ENCODE measurements at regions not wholly inside any gene's neighbourhood (a gene's known extent, or its start where the extent isn't known, plus 50 kb on each side); places are given as distances from the start of the nearest gene placed in this dataset.
A peak's percentile ranks its signal among the peaks of the same experiment; 100 is the strongest.

DNA sequence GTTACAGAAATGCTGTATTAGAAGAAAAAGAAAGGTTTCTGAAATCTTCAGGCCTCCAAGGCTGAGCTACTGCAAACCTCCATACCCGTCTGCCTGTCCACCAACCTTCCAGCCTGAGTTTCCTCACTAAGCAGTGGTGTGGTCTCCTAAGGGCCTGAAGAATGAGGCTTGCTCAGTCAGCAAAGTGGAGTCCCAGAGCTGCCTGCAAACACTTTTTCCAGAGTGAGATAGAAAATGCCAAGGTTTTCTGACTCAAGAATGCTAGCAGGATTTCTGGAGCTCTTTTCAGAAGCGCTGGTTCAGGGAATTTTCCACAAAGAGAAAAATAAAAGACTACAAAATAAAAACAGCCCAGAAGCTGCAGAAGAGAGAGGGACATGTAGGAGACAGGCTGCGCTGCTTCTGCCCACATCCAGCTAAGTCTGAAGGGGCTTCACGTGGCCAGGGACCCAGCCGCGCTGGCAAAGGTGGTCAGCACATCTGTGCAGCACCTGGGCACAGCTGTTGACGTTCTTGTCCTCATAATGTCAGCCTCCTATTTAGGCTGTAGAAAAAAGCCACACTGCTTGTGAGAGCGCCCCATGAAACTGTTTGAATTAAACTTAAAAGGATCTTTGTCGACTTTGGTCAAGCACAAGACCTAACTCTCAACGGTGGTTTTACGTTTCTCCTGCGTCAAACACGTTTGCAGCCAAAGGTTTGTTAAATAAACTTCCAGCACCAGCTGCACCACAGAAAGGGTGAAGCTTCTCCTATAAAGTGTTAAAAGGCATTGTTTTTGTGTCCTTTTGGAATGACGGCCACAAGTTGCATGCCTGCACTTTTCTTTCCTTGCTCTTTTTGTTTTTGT, 209.0 kb downstream of the THBS2 start:
- no peak for DNase-seq

DNA sequence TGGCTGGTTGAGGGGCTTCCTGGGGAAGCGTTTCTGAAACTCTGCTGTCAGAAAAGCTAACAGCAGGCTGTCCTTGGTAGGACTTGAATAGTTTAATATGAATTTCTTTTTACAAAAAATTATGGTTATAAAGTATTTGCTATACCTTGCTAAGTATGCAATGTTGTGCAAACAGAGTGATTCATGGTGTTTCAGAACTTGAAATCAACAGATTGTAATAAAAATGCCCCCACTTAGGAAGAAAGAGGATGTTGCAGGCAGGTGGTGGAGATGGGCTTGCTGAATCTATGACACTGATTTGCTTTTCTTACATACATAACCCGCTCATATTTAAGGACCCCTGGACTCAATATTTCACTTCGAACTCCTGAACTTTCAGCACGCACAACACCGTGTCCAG, 211.6 kb downstream of the THBS2 start:
- no peak for DNase-seq

DNA sequence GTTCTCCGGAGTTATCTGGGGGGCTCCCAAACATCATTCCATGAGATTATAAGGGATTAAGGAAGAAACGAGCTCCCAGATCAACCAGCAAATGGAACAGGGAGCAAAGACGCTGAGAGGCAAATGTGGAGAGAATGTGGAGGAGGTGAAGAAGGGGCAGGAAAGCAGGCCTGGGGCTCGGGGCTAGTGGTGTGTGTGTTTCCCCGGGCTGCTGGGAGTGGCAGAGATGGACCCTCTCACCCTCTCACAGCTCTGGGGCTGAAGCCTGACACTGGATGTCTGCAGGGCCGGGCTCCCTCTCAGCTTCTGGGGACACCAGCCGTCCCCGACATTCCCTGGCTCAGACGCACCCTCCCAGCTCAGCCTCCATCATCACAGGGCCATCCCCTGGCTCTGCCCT, 212.6 kb downstream of the THBS2 start:
- DNase-seq = no peak

DNA sequence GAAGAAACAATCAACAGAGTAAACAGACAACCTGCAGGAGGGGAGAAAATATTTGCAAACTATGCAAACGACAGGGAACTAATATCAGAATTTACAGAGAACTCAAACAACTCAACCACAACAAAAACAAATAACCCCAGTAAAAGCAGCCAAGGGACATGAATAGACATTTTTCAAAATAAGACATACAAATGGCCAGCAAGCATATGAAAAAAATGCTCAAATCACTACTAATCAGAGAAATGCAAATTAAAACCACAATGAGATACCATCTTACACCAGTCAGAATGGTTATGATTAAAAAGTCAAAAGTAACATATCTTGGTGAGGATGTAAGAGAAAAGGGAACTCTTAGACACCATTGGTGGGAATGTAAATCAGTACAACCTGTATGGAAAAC, 215.0 kb downstream of the THBS2 start:
- no peak for DNase-seq

DNA sequence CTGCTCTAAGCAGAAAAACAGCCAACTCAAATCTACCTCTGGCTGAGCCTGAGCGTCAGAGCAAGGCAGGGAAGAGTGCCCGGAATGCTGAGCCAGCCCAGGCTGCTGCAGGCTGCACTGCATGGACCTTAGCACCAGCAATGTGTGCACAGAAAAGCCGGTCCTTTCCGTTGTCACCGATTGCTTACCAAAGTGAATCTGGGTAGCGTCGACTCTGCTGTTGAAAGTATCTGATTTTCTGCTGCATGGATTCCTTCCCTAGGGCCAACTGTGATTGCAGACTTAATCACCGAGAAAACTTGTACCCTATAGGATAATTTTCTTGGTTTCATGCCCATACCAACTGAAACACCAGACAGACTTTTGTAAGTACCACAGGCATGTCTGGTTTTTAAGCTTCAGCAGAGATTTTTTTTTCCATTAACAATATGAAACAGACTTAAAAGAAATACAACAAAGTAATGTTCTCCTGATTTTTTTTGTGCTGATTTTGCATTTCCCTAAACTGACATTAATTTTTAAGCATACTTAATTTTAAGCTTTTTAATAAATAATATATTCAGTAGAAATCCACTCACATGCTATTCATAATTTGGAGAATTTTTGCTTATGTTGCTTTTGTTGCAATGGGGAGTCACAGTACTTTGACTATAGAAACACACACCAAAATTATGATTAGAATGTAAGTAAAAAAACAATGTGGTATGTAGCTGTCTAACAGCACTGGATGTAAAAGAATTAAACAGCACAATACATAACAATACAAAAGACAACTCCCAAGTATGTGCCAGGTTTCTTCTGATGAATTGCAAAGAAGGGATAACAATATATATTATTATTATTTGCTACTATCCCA, 218.0 kb downstream of the THBS2 start:
- peak; percentile 69 for DNase-seq

DNA sequence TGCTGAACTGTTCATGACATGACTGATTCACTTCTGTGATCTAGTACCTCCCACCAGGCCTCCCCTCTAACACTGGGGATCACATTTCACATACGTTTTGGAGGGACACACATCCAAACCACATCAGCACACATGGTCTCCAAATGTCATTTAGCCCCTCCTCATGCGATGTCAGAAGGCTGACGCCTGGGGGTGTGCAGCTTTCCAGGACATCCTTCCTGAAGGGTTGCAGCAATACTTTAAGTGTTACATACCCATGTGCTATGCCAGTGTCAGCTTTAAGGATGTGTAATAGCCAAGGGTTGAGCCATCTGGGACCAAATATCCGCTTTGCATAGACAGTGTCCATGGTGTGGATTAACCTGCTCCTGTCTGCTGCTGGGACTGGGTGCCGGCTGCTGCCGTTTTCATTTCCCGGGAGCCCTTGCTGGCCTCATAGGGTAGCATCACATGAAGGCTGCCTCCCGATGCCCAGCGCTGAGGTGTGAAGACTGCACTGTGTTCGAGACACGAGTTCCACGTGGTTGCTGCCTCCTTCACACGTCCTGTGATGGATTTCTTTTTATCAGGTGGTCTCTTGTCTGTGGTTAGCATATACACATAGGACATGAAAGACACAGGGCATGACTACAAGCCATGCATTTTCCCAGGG, 219.0 kb downstream of the THBS2 start:
- DNase-seq = no peak

DNA sequence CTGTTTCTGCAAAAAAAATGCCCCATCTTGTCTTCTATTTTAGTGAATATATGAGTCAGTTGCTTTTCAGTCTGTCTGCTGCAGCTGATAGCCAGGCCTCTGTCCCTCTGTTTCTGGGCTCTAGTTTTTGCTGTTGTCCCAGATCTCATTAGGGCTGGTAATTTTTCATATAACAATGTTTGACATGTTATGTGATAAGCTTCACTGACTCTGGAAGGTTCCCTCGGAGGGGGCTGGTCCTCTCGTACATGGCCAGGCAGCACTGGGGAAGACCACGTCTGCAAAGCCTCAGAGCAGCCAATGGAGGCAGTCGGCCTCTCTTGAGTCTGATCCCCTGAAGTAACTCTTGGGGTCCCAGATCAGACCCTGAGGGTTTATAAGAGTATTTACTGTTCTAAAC, 223.8 kb downstream of the THBS2 start:
- DNase-seq = no peak

DNA sequence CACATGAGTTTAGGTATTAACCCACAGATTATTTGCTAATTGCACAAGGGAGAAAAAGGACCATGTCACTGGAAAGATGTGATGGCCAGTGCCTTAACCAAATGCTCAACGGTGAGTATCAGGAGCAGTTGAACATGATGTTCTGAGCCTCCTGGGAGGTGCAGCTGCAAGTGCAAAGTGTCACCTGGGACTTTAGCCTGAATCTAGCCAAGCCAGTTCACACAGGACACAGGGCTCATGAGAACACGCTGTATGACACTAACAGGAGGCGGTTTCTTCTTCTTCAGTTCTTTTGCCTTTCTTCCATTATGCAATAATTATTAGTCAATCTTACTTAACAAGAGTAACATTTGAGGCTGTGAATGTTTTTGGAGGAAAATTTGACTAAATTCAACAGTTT, 225.3 kb downstream of the THBS2 start:
- DNase-seq = no peak

DNA sequence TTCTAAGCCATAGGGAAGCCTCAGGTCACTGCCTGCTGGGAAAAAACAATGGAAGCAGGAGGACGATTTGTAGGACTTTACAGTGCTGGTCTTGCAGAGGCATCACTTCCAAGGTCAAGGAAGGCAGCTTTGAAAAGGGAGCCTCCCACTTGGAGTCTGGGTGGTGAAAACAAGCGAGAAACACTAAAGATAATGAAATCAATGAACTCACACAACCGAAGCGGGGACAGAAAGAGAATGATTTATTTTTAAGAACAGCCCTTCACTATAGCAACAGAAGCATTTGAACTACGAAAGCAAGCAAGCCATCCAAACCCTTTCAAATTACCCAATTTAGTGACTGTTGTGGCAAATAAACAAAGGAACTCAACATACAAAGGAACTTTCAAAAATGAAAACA, 227.5 kb downstream of the THBS2 start:
- no peak for DNase-seq

DNA sequence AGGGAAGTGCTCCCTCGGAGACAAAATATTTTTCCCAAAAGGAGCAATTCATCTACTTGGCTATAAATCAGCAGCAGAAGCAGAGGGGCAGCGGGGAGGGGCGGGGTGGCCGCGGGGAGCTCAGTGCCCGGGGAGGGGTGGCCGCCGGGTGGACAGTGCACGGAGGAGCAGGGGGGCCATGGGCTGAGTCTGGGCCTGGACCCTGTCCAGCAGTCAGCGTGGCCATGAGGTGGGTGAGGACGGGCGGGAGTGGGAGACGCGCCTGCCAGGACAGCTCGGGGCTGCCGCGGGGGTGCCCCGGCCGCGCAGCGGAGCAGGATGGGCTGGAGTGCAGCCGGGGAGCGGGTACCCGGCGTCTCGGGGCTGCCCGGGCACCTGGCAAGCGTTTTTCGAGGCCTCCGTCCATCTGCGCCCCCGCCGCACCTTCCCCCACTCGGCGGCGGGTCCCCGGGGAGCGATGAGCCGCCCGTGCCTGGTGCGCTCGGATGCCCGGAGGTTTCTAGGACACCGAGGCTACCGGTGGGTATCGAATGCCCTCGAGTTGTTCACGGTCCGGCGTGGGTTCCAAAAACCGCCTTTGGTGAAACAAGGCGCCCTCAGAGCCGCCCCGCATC, 229.5 kb downstream of the THBS2 start:
- DNase-seq = no peak

DNA sequence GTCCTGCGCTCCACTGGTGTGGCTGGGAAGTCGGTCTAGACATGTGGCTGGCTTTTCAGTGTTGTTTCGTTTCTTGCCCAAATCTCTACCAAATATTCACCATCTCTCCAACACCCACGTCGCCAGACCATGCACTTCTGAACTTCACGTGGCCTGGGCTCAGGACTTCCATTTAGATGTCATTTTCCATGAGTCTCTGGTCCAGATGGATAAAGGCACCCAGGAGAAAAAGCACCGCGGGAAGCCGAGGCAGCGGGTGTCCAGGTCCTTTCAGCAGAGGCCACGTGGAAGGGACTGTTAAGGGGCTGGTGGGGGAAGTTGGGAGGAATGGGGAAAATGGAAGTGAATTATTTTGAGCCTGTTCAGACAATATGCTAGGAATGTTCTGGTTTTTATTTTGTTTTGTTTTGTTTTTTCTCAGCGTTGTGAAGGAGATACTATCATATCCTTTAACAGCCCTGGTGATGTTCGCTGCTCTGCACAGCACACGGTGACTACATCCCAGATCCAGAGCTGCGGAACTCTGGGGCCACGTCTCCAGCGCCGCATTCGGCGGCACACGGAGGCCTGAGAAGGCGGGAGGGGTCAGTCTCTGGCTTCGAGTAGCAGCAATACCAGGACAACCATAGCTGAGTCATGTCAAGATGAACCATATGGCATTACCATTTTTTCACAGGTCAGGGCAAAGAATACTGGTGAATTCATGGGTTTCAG, 230.3 kb downstream of the THBS2 start:
- DNase-seq = no peak

DNA sequence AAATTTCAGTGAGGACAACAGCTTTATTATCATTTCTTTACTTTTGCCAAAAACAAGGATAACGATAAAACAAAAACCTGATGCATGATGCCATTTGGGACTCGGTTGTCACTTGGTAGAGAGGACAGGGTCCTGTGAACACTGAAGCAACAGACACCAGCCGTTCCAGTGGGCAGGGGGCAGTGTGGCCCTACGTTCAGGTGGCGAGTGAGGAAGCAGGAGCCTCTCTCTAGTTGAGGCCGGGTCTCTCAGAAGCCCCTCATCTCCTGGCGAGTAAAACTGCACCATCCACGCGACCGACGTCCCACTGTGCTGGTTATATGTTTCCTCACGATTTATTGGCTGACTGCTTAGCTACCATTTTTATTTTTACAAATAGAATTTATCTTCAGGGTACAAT, 231.6 kb downstream of the THBS2 start:
- no peak for DNase-seq

DNA sequence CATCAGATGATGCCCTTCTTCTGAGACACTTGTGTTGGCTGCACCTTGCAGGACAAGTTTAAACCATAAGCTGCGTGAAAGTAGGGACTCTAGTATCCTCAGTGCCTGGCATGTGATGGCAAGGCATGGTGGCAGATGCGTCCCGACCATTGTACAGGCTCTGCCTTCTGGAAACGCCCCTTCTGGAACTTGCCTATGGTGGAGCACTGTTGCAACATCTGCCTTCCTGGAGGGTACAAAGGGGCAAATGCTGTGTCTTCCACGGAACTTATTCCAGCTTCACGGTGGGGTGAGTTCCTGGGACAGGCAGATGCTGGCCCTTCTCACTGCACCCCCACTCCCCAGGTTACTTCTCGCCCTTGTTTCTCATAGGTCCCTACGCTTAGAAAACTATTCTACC, 232.8 kb downstream of the THBS2 start:
- DNase-seq = no peak

DNA sequence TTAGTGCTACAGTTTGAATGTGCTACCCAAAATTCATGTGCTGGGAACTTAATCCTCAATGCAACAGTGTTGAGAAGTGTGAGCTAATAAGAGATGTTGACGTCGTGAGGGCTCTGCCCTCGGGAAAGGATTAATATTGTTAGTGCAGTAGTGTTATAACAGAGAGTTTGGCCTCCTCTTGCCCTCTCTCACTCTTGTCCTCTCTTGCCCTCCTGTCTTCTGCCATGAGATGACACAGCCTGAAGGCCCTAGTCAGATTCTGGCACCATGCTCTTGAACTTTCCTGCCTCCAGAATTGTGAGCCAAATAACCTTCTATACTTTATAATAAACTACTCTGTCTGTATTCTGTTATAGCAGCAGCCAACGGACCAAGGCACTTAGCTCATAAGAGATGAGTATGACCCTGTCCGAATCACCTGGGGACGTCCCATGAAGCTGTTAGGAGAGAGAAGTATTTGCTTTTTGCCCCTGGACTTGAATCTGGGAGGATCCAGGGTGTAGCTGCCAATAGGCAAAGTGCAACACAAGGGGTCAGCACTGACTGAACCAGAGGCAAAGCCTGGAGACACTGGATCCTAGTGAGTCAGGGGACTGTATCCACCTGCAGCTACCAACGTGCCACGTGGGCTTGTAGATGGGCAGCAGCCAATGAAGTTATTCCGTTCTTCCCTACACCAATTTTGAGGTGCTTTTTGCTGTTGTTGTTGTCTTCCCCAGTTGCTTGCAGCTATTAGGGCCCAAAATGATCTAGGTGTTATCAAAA, 233.7 kb downstream of the THBS2 start:
- DNase-seq = no peak

DNA sequence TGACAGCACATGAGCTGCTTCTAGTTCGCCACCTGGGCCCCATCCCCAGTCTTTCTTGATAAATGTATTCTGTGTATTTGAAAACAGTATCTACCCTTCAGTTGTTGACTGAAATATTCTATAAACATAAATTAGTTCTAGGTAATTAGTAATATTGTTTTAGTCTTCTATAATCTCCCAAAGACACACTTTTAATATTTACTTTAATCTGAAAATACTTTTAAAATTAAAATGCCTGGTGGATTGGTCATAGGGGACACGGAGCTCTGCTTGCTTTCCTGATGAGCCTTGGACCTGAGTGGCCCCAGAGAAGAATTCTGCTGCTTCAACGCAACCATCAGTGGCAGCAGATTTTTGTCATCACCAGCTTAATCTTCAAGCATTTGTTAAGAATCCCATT, 234.5 kb downstream of the THBS2 start:
- DNase-seq = no peak

DNA sequence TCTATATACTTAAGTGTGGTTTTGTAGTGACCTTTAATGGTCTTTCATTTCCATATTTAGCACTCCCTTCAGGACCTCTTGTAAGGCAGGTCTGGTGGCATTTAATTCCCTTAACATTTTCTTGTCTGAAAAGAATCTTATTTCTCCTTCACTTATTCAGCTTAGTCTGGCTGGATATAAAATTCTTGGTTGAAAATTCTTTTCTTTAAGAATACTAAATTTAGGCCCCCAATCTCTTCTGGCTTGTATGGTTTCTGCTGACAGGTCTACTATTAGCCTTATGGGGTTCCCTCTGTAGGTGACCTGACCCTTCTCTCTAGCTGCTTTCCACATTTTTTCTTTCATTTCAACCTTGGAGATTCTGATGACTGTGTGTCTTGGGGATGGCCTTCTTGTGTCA, 236.9 kb downstream of the THBS2 start:
- no peak for DNase-seq

DNA sequence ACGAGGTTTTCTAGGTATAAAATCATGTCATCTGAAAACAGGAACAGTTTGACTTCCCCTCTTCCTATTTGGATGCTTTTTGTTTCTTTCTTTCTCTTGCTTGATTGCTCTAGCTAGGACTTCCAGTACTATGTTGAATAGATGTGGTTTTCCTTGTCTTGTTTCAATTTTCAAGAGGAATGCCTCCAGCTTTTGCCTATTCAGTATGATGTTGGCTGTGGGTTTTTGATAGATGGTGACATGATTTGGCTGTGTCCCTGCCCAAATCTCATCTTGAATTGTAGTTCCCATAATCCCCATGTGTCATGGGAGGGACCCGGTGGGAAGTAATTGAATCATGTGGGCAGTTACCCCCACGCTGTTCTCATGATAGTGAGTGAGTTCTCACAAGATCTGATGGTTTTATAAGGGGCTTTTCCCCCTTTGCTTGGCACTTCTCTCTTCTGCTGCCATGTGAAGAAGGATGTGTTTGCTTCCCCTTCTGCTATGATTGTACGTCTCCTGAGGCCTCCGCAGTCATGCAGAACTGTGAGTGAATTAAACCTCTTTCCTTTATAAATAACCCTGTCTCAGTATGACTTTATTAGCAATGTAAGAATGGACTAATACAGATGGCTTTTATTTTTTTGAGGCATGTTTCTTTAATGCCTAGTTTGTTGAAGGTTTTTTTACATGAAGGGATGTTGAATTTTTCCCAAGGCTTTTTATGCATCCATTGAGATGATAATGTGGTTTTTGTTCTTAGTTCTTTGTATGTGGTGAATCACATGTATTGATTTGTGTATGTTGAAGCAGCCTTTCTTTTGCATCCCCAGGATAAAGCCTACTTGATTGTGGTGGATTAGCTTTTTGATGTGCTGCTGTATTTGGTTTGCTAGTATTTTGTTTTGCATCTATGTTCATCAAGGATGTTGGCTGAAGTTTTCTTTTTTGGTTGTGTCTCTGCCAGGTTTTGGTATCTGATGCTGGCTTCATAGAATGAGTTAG, 239.1 kb downstream of the THBS2 start:
- no peak for DNase-seq

DNA sequence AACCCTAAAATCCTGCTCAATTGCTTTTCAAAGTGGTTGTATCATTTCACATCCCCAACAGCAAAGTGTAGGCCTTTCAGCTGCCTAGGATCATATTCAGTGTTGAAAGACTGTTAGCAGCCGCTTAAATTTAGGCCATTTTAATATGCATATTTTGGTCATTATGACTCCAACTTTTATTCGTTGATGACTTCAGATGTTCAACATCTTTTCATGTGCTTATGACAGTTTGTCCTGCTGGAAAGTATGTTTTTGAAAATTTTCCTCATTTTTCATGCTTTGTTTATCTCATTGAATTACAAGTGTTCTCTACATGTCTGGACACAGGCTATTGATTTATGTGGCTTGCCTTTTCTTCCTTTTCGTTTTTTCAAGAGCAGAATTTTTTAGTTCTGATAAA, 244.0 kb downstream of the THBS2 start:
- DNase-seq = no peak

DNA sequence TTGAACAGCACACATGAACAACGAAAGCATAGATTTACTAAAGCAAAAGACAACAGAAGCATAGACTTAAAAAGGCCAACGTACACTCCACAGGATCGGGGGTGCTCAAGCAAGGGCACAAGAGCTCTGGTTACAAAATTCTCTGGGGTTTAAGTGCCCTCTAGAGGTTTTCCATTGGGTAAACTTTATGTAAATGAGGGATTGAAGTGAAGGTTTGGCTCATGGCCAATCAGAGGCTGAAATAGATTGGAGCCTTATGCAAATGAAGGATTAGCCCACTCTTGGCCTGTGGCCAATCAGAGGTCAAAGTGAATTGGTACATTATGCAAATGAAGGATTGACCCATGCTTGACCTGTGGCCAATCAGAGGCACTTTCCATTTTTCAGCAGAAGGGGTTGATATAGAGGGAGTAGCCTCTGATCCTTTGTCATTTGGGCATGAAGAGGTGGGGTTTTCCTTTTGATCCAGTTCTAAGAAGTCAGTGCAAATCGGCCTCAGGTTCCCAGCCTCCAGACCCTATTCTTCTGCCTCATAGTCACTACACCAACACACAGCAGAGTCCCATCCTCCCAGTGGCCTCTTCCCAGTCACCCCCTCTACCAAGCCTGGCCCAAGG, 244.9 kb downstream of the THBS2 start:
- DNase-seq = no peak

DNA sequence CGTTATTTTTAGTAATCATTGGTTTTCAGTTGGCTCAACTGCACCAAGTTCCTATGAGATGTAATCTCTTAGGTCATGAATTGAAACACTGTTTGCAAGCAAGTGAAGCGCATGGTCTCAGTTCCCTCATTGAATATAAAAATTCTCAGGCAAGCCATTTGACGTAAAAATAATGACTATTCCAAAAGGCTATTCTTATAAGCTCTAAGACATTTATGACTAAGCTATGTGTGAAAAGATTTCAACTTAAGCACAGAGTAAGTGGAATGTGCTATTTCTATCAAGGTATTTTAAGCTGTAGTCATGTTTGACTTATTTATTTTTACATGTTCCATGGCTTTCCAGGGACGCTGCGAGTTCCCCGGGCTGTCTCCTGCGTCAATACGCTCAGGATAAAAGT, 248.5 kb downstream of the THBS2 start:
- no peak for DNase-seq

All from femur (tissue), 1 donor.